Activated naive CD4-positive, alpha-beta T cell treated with anti-CD3 and anti-CD28 coated beads for 36 hours (primary cell): ENCODE measurements at regions not wholly inside any gene's neighbourhood (a gene's known extent, or its start where the extent isn't known, plus 50 kb on each side); places are given as distances from the start of the nearest gene placed in this dataset.

Source experiments
- CTCF ChIA-PET: fragments of 350-600 bp; sonication (Branson Sonifier 250); formaldehyde crosslinking; loops from one replicate; lab custom pipeline; 2021; ENCODE audit warnings: antibody characterized with exemption; lab: Charles Lee
- DNase-seq: peaks from one replicate; pipeline ENCODE4 v3.0.0-alpha.2; 2020
- H3K27ac Mint-ChIP-seq: one replicate; pipeline ENCODE4 v1.8.0; 2021; ENCODE audit warnings: mild to moderate bottlenecking, mixed read lengths
- H3K27me3 Mint-ChIP-seq: one replicate; pipeline ENCODE4 v1.8.0; 2021; ENCODE audit warnings: low read depth, mixed read lengths
- H3K36me3 Mint-ChIP-seq: one replicate; pipeline ENCODE4 v1.8.0; 2021; ENCODE audit warnings: low read depth, mixed read lengths
- H3K4me1 Mint-ChIP-seq: one replicate; pipeline ENCODE4 v1.8.0; 2021; ENCODE audit warnings: low read depth, mixed read lengths
- H3K4me3 Mint-ChIP-seq: one replicate; pipeline ENCODE4 v1.8.0; 2021; ENCODE audit warnings: mild to moderate bottlenecking, moderate library complexity, mixed read lengths
- H3K9me3 Mint-ChIP-seq: one replicate; pipeline ENCODE4 v1.8.0; 2021; ENCODE audit warnings: mixed read lengths
- intact Hi-C: fragments of 100-400 bp; cut with micrococcal nuclease; formaldehyde crosslinking; loops from one replicate; pipeline ENCODE4 v1.15.1; 2023

GRCh38 chr1:218699865-218700264 is 354.7 kb downstream of the TGFB2 start:
- no peak overlapping the region for H3K27ac Mint-ChIP-seq
- no peaks in the 10 kb centered on the region for H3K9me3 Mint-ChIP-seq
- H3K4me3 Mint-ChIP-seq: no peak overlapping the region
- intact Hi-C loops: no loop called here
- CTCF ChIA-PET: interaction anchor here (0.6 kb wide), 1 partner anchor 617 kb away, joined by 3 read pairs; no protein-coding TSS in a partner anchor
- no peaks in the 10 kb centered on the region for H3K36me3 Mint-ChIP-seq
- no peaks in the 10 kb centered on the region for H3K27me3 Mint-ChIP-seq
- DNase-seq: no peak
- H3K4me1 Mint-ChIP-seq: no peaks in the 10 kb centered on the region

GRCh38 chr1:218700666-218701065 is 355.5 kb downstream of the TGFB2 start:
- H3K4me1 Mint-ChIP-seq: no peaks in the 10 kb centered on the region
- intact Hi-C loops: no loop called here
- H3K4me3 Mint-ChIP-seq: no peak overlapping the region
- no peaks in the 10 kb centered on the region for H3K27me3 Mint-ChIP-seq
- no peaks in the 10 kb centered on the region for H3K36me3 Mint-ChIP-seq
- no peak for DNase-seq
- CTCF ChIA-PET: no interaction called here
- no peaks in the 10 kb centered on the region for H3K9me3 Mint-ChIP-seq
- H3K27ac Mint-ChIP-seq: no peak overlapping the region

GRCh38 chr1:218701131-218701530 is 356.0 kb downstream of the TGFB2 start:
- no peak overlapping the region for H3K27ac Mint-ChIP-seq
- H3K9me3 Mint-ChIP-seq: no peaks in the 10 kb centered on the region
- H3K4me3 Mint-ChIP-seq: no peak overlapping the region
- CTCF ChIA-PET: no interaction called here
- no peak for DNase-seq
- no peaks in the 10 kb centered on the region for H3K4me1 Mint-ChIP-seq
- intact Hi-C loops: no loop called here
- H3K27me3 Mint-ChIP-seq: no peaks in the 10 kb centered on the region
- no peaks in the 10 kb centered on the region for H3K36me3 Mint-ChIP-seq

- Mint-ChIP-seq H3K27me3 (no peaks in the 10 kb centered on the region), H3K4me1 (no peaks in the 10 kb centered on the region), H3K4me3 (no peak overlapping the region), H3K9me3 (no peaks in the 10 kb centered on the region), H3K36me3 (no peaks in the 10 kb centered on the region), H3K27ac (no peak overlapping the region)
- DNase-seq: no peak
- CTCF ChIA-PET: no interaction called here
- intact Hi-C loops: no loop called here
These were observed 357.6 kb downstream of the TGFB2 start for GRCh38 chr1:218702775-218703174.

GRCh38 chr1:218703836-218704235 is 358.7 kb downstream of the TGFB2 start:
- H3K27ac Mint-ChIP-seq: no peak overlapping the region
- intact Hi-C loops: no loop called here
- no peak overlapping the region for H3K4me3 Mint-ChIP-seq
- no peaks in the 10 kb centered on the region for H3K36me3 Mint-ChIP-seq
- CTCF ChIA-PET: no interaction called here
- H3K4me1 Mint-ChIP-seq: no peaks in the 10 kb centered on the region
- H3K27me3 Mint-ChIP-seq: no peaks in the 10 kb centered on the region
- peaks cover 1% of the 10 kb centered on the region for H3K9me3 Mint-ChIP-seq
- no peak for DNase-seq

GRCh38 chr1:218705391-218705790 is 360.3 kb downstream of the TGFB2 start:
- H3K4me1 Mint-ChIP-seq: no peaks in the 10 kb centered on the region
- no peak overlapping the region for H3K4me3 Mint-ChIP-seq
- no peaks in the 10 kb centered on the region for H3K27me3 Mint-ChIP-seq
- peaks cover 1% of the 10 kb centered on the region for H3K9me3 Mint-ChIP-seq
- intact Hi-C loops: no loop called here
- H3K27ac Mint-ChIP-seq: no peak overlapping the region
- CTCF ChIA-PET: no interaction called here
- no peaks in the 10 kb centered on the region for H3K36me3 Mint-ChIP-seq
- no peak for DNase-seq

- CTCF ChIA-PET: no interaction called here
- peaks cover 1% of the 10 kb centered on the region for H3K9me3 Mint-ChIP-seq
- no peaks in the 10 kb centered on the region for H3K4me1 Mint-ChIP-seq
- no peak overlapping the region for H3K4me3 Mint-ChIP-seq
- no peak for DNase-seq
- no peak overlapping the region for H3K27ac Mint-ChIP-seq
- no peaks in the 10 kb centered on the region for H3K36me3 Mint-ChIP-seq
- intact Hi-C loops: no loop called here
- no peaks in the 10 kb centered on the region for H3K27me3 Mint-ChIP-seq
These were observed 361.1 kb downstream of the TGFB2 start for GRCh38 chr1:218705911-218706893.

- CTCF ChIA-PET: no interaction called here
- Mint-ChIP-seq H3K9me3 (peaks cover 3% of the 10 kb centered on the region), H3K4me3 (no peak overlapping the region)
These were observed 365.9 kb downstream of the TGFB2 start for GRCh38 chr1:218711001-218711400.

GRCh38 chr1:218711884-218712674 is 366.9 kb downstream of the TGFB2 start:
- Mint-ChIP-seq H3K27ac (no peak overlapping the region), H3K27me3 (no peaks in the 10 kb centered on the region), H3K36me3 (no peaks in the 10 kb centered on the region), H3K4me3 (no peak overlapping the region), H3K9me3 (peaks cover 3% of the 10 kb centered on the region), H3K4me1 (no peaks in the 10 kb centered on the region)
- DNase-seq: no peak
- intact Hi-C loops: no loop called here
- CTCF ChIA-PET: interaction anchor here (0.5 kb wide), 1 partner anchor 233 kb away, joined by 5 read pairs; no protein-coding TSS in a partner anchor

More at GRCh38 chr1:218711001-218711400, 365.9 kb downstream of the TGFB2 start:
- no peaks in the 10 kb centered on the region for H3K27me3 Mint-ChIP-seq
- no peaks in the 10 kb centered on the region for H3K36me3 Mint-ChIP-seq
- no peak overlapping the region for H3K27ac Mint-ChIP-seq
- no peaks in the 10 kb centered on the region for H3K4me1 Mint-ChIP-seq
- DNase-seq: no peak
- intact Hi-C loops: no loop called here

GRCh38 chr1:218712677-218713076 is 367.5 kb downstream of the TGFB2 start:
- Mint-ChIP-seq H3K9me3 (peaks cover 3% of the 10 kb centered on the region), H3K4me3 (no peak overlapping the region), H3K27ac (no peak overlapping the region), H3K36me3 (no peaks in the 10 kb centered on the region), H3K27me3 (no peaks in the 10 kb centered on the region), H3K4me1 (no peaks in the 10 kb centered on the region)
- CTCF ChIA-PET: no interaction called here
- intact Hi-C loops: no loop called here
- DNase-seq: no peak

- Mint-ChIP-seq H3K27me3 (no peaks in the 10 kb centered on the region), H3K4me1 (no peaks in the 10 kb centered on the region), H3K9me3 (peaks cover 2% of the 10 kb centered on the region), H3K27ac (no peak overlapping the region), H3K36me3 (no peaks in the 10 kb centered on the region), H3K4me3 (no peak overlapping the region)
- intact Hi-C loops: no loop called here
- CTCF ChIA-PET: no interaction called here
- no peak for DNase-seq
These were observed 371.0 kb downstream of the TGFB2 start for GRCh38 chr1:218715961-218716669.

- Mint-ChIP-seq H3K4me3 (no peak overlapping the region), H3K9me3 (no peaks in the 10 kb centered on the region), H3K27ac (no peak overlapping the region), H3K4me1 (no peaks in the 10 kb centered on the region), H3K36me3 (no peaks in the 10 kb centered on the region), H3K27me3 (no peaks in the 10 kb centered on the region)
- intact Hi-C loops: no loop called here
- no peak for DNase-seq
- CTCF ChIA-PET: no interaction called here
These were observed 372.4 kb downstream of the TGFB2 start for GRCh38 chr1:218717575-218717974.
